HG03469 (cell line): ENCODE measurements at regions not wholly inside any gene's neighbourhood (a gene's known extent, or its start where the extent isn't known, plus 50 kb on each side); places are given as distances from the start of the nearest gene placed in this dataset.

Source experiments
- ATAC-seq: cut with Tn5 transposase; IDR thresholded peaks from one replicate; pipeline ENCODE4 v1.9.1; 2021; ENCODE audit warnings: mild to moderate bottlenecking, moderate library complexity, moderate number of reproducible peaks; ENCODE audit not compliant: unreplicated experiment

GRCh38 chr6:100182313-100182712, 188.3 kb upstream of the MCHR2 start:
- no peak for ATAC-seq

- ATAC-seq: no peak
These were observed 187.3 kb upstream of the MCHR2 start for GRCh38 chr6:100181309-100181708.

- ATAC-seq: no peak
These were observed 185.6 kb upstream of the MCHR2 start for GRCh38 chr6:100179576-100179975.

- no peak for ATAC-seq
These were observed 183.9 kb upstream of the MCHR2 start for GRCh38 chr6:100177956-100178355.

GRCh38 chr6:100176951-100177710, 183.1 kb upstream of the MCHR2 start:
- no peak for ATAC-seq

- no peak for ATAC-seq
These were observed 182.4 kb upstream of the MCHR2 start for GRCh38 chr6:100176311-100176950.

- no peak for ATAC-seq
These were observed 181.8 kb upstream of the MCHR2 start for GRCh38 chr6:100175814-100176310.

- ATAC-seq: no peak
These were observed 179.2 kb upstream of the MCHR2 start for GRCh38 chr6:100173211-100173610.

- ATAC-seq: no peak
These were observed 178.3 kb upstream of the MCHR2 start for GRCh38 chr6:100172322-100172713.

GRCh38 chr6:100171533-100172321, 177.7 kb upstream of the MCHR2 start:
- ATAC-seq: peak; percentile 88

- ATAC-seq: no peak
These were observed 174.1 kb upstream of the MCHR2 start for GRCh38 chr6:100168148-100168547.

GRCh38 chr6:100167585-100167984, 173.6 kb upstream of the MCHR2 start:
- ATAC-seq: no peak

GRCh38 chr6:100166956-100167355, 172.9 kb upstream of the MCHR2 start:
- no peak for ATAC-seq

- no peak for ATAC-seq
These were observed 171.4 kb upstream of the MCHR2 start for GRCh38 chr6:100165442-100165841.

- ATAC-seq: no peak
These were observed 169.0 kb upstream of the MCHR2 start for GRCh38 chr6:100163035-100163434.

- ATAC-seq: no peak
These were observed 167.9 kb upstream of the MCHR2 start for GRCh38 chr6:100161782-100162365.

- ATAC-seq: no peak
These were observed 166.9 kb upstream of the MCHR2 start for GRCh38 chr6:100160930-100161329.

- ATAC-seq: no peak
These were observed 161.1 kb upstream of the MCHR2 start for GRCh38 chr6:100155141-100155540.

- no peak for ATAC-seq
These were observed 159.7 kb upstream of the MCHR2 start for GRCh38 chr6:100153636-100154275.

- ATAC-seq: no peak
These were observed 158.2 kb upstream of the MCHR2 start for GRCh38 chr6:100152201-100152600.

GRCh38 chr6:100144991-100145390, 151.0 kb upstream of the MCHR2 start:
- no peak for ATAC-seq
